ENCODE measurements at regions not wholly inside any gene's neighbourhood (a gene's known extent, or its start where the extent isn't known, plus 50 kb on each side); places are given as distances from the start of the nearest gene placed in this dataset.

DNA sequence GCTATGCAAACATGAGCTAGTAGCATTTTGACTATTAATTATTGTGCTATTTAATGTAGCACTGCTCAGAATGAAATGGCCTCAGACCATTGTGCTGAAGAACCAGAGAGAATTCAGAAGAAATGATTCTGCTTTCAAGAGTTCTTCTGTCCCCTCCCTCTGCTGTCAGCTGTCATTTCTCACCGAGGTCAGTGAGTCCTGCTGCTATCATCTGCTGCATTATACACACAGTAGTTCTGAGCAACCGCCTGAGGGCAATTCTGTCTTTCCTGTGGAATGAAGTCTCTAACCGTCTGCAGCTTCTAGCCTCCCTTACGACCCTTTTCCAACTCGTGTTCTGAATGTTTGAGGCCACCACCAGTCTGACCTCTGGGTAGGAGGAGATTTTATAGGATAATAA lies 249.4 kb downstream of the HNRNPD start:
- TF ChIP-seq CTCF (IDR thresholded peaks at IDR 0.05; ENCODE audit: poor library complexity, severe bottlenecking) (no peak), REST (IDR thresholded peaks at IDR 0.05; ENCODE audit: borderline replicate concordance) (no peak), EZH2 (IDR thresholded peaks at IDR 0.05; ENCODE audit: borderline replicate concordance, insufficient read depth, low read length, poor library complexity, severe bottlenecking) (no peak), EP300 (conservative IDR thresholded peaks at IDR 0.05; ENCODE audit: poor library complexity, severe bottlenecking) (no peak), MXI1 (conservative IDR thresholded peaks at IDR 0.05; ENCODE audit: poor library complexity, severe bottlenecking) (no peak), POLR2AphosphoS5 (IDR thresholded peaks at IDR 0.05) (no peak), RAD21 (conservative IDR thresholded peaks at IDR 0.05) (no peak), TAF1 (IDR thresholded peaks at IDR 0.05; ENCODE audit: low read depth) (no peak), SMC3 (conservative IDR thresholded peaks at IDR 0.05; ENCODE audit: poor library complexity) (no peak)
